Trophoblast cell (in vitro differentiated cells and primary cell): ENCODE measurements at regions not wholly inside any gene's neighbourhood (a gene's known extent, or its start where the extent isn't known, plus 50 kb on each side); places are given as distances from the start of the nearest gene placed in this dataset.

Source experiments
- DNase-seq, 2 donors: peaks; one replicate each; pipeline ENCODE4 v3.0.0-alpha.2; 2016
- H2AFZ ChIP-seq: 2 replicates; pipeline ENCODE4 v1.6.1; 2013; ENCODE audit warnings: low read length, moderate library complexity, mild to moderate bottlenecking; ENCODE audit not compliant: insufficient read depth, poor library complexity
- H2AK5ac ChIP-seq: 2 replicates; pipeline ENCODE4 v1.6.1; 2013; ENCODE audit warnings: mild to moderate bottlenecking, low read length
- H2BK120ac ChIP-seq: 2 replicates; pipeline ENCODE4 v1.6.1; 2013; ENCODE audit warnings: low read length, mild to moderate bottlenecking, moderate library complexity; ENCODE audit not compliant: insufficient read depth, poor library complexity
- H2BK12ac ChIP-seq: 2 replicates; pipeline ENCODE4 v1.6.1; 2013; ENCODE audit warnings: mild to moderate bottlenecking, low read length, moderate library complexity
- H2BK5ac ChIP-seq: 2 replicates; pipeline ENCODE4 v1.6.1; 2013; ENCODE audit warnings: low read length, low read depth, moderate library complexity, mild to moderate bottlenecking; ENCODE audit not compliant: poor library complexity
- H3K14ac ChIP-seq: 2 replicates; pipeline ENCODE4 v1.6.1; 2013; ENCODE audit warnings: mild to moderate bottlenecking, low read length
- H3K18ac ChIP-seq: 2 replicates; pipeline ENCODE4 v1.6.1; 2013; ENCODE audit warnings: mild to moderate bottlenecking, low read length
- H3K23ac ChIP-seq: 2 replicates; pipeline ENCODE4 v1.6.1; 2013; ENCODE audit warnings: low read length
- H3K27ac ChIP-seq: 2 replicates; pipeline ENCODE4 v1.5.1; 2013; ENCODE audit warnings: low read depth, mild to moderate bottlenecking, inconsistent platforms, low read length, moderate library complexity
- H3K27me3 ChIP-seq: 2 replicates; pipeline ENCODE4 v1.6.1; 2013; ENCODE audit warnings: inconsistent platforms, mild to moderate bottlenecking, low read length, moderate library complexity; ENCODE audit not compliant: insufficient read depth
- H3K36me3 ChIP-seq, 2 experiments: 1 replicate in 1 of 2; 2 replicates in 1 of 2; pipeline ENCODE4 v1.6.1; 2013; ENCODE audit warnings: low read length in 2 of 2, mild to moderate bottlenecking in 2 of 2, moderate library complexity in 1 of 2; ENCODE audit not compliant: insufficient read depth in 2 of 2, control insufficient read depth in 1 of 2
- H3K4ac ChIP-seq: 2 replicates; pipeline ENCODE4 v1.6.1; 2013; ENCODE audit warnings: low read depth, mild to moderate bottlenecking, low read length, moderate library complexity
- H3K4me1 ChIP-seq, 2 experiments: 1 replicate in 1 of 2; 2 replicates in 1 of 2; pipeline ENCODE4 v1.6.1; 2013; ENCODE audit warnings: low read length in 2 of 2, mild to moderate bottlenecking in 2 of 2, moderate library complexity in 1 of 2; ENCODE audit not compliant: insufficient read depth in 2 of 2, control insufficient read depth in 1 of 2
- H3K4me2 ChIP-seq: 2 replicates; pipeline ENCODE4 v1.6.1; 2013; ENCODE audit warnings: inconsistent platforms, mild to moderate bottlenecking, low read length, moderate library complexity
- H3K4me3 ChIP-seq: 2 replicates; pipeline ENCODE4 v1.5.1; 2013; ENCODE audit warnings: mild to moderate bottlenecking, low read depth, low read length, inconsistent platforms
- H3K79me1 ChIP-seq: one replicate; pipeline ENCODE4 v1.6.1; 2013; ENCODE audit warnings: low read length
- H3K79me2 ChIP-seq: 2 replicates; pipeline ENCODE4 v1.6.1; 2013; ENCODE audit warnings: low read length, mild to moderate bottlenecking; ENCODE audit not compliant: control insufficient read depth, insufficient read depth, poor library complexity
- H3K9ac ChIP-seq: 2 replicates; pipeline ENCODE4 v1.6.1; 2013; ENCODE audit warnings: mild to moderate bottlenecking, low read length
- H3K9me3 ChIP-seq: 2 replicates; pipeline ENCODE4 v1.6.1; 2013; ENCODE audit warnings: low read depth, mild to moderate bottlenecking, control low read depth, inconsistent platforms, low read length; ENCODE audit not compliant: insufficient read depth
- H4K12ac ChIP-seq: 2 replicates; pipeline ENCODE4 v1.6.1; 2013; ENCODE audit warnings: low read depth, mild to moderate bottlenecking, low read length, moderate library complexity
- H4K8ac ChIP-seq: 2 replicates; pipeline ENCODE4 v1.6.1; 2013; ENCODE audit warnings: low read depth, mild to moderate bottlenecking, low read length, moderate library complexity
- H4K91ac ChIP-seq: one replicate; pipeline ENCODE4 v1.6.1; 2013; ENCODE audit warnings: low read depth, mild to moderate bottlenecking, low read length, moderate library complexity
- WGBS: extraction: QIAGEN DNeasy Blood & Tissue Kit; methylation state at CpG from one replicate; pipeline ENCODE4 v1.1.7; 2013; ENCODE audit warnings: missing lambda C conversion rate; ENCODE audit not compliant: insufficient read length, insufficient coverage; ENCODE audit errors: extremely low coverage; 5-methylcytosine and 5-hydroxymethylcytosine counted together

DNA sequence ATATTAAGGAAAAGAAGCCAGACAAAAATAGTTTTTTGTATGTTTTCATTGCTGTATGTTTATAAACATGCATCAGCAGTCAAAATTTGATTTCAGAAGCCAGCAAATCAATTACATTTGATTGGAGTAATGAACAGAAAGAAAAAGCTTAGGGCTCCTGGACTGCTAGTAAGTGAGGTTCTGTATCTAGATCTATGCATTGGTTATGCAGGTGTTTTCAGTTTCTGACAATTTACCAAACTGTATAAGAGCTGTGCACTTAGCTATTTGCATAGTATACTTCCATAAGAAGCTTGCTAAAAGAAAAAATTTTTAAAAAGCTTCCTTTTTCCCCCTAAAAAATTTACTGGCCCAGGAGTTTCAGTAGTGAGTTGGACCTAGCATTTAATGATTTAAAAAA lies 881.6 kb downstream of the PCDH7 start:
- H2AK5ac ChIP-seq, result no peak overlapping the region
- H3K36me3 ChIP-seq, result no peaks in the 10 kb centered on the region
- no peak overlapping the region for H2AFZ ChIP-seq
- H3K79me2 ChIP-seq, result no peaks in the 10 kb centered on the region
- H3K4me2 ChIP-seq, result no peak overlapping the region
- no peak overlapping the region for H2BK120ac ChIP-seq
- no peak overlapping the region for H2BK5ac ChIP-seq
- no peak overlapping the region for H4K91ac ChIP-seq
- no peak overlapping the region for H3K18ac ChIP-seq
- H3K4me1 ChIP-seq, result no peaks in the 10 kb centered on the region
- no peak overlapping the region for H3K9ac ChIP-seq
- H3K27me3 ChIP-seq, result no peaks in the 10 kb centered on the region
- H4K12ac ChIP-seq, result no peak overlapping the region
- no peak overlapping the region for H3K4me3 ChIP-seq
- H3K9me3 ChIP-seq, result no peaks in the 10 kb centered on the region
- no peak overlapping the region for H3K4ac ChIP-seq
- H4K8ac ChIP-seq, result no peak overlapping the region
- H3K27ac ChIP-seq, result no peak overlapping the region
- H3K79me1 ChIP-seq, result no peaks in the 10 kb centered on the region
- no peak overlapping the region for H2BK12ac ChIP-seq
- H3K23ac ChIP-seq, result no peak overlapping the region
- no peak for DNase-seq
- no peak overlapping the region for H3K14ac ChIP-seq

DNA sequence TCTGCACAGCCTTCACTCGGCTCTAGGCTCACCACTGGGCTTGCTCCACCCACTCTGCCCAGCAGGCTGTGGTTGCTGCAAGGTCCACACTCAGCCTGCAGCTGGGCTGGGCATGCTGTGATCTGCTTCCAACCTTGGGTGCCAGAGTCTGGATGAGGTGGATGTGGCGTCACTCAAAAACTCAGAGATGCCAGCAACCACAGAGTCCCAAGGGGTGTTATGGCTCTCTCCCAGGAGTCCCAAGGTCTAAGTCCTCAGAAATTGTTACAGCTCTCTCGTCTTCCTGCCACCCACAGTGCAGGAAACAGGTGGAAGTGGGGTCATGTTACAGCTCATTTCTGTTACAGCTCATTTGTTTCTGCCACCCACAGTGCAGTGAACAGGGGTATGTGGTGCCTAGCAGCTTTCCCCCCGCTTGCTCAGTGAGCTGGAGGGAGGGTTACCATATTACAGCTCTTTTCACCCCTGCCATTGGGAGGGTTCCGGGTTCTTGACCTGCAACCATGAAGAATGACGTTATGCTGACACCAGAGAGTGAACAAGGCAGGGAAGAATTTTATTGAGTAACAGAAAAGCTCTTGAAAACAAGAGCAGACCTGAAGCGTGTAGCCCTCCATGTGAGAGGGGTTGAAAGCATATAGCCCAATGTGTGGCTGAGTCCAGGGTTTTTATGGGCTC lies 893.9 kb downstream of the PCDH7 start:
- H3K4me1 ChIP-seq, result no peaks in the 10 kb centered on the region
- no peak overlapping the region for H3K23ac ChIP-seq
- no peak overlapping the region for H4K8ac ChIP-seq
- no peak overlapping the region for H2AK5ac ChIP-seq
- H3K27ac ChIP-seq, result no peak overlapping the region
- H4K91ac ChIP-seq, result no peak overlapping the region
- no peak overlapping the region for H2BK12ac ChIP-seq
- no peak overlapping the region for H2BK5ac ChIP-seq
- H3K9ac ChIP-seq, result no peak overlapping the region
- H3K36me3 ChIP-seq, result no peaks in the 10 kb centered on the region
- no peak overlapping the region for H3K18ac ChIP-seq
- H3K4me2 ChIP-seq, result no peak overlapping the region
- no peaks in the 10 kb centered on the region for H3K79me1 ChIP-seq
- H3K4ac ChIP-seq, result no peak overlapping the region
- no peak overlapping the region for H3K14ac ChIP-seq
- no peak for DNase-seq
- H3K9me3 ChIP-seq, result no peaks in the 10 kb centered on the region
- H3K27me3 ChIP-seq, result no peaks in the 10 kb centered on the region
- no peak overlapping the region for H2BK120ac ChIP-seq
- H3K4me3 ChIP-seq, result no peak overlapping the region
- H3K79me2 ChIP-seq, result no peaks in the 10 kb centered on the region
- no CpG with 5 or more reads among the region's 7 CpGs for whole genome bisulfite sequencing
- H2AFZ ChIP-seq, result no peak overlapping the region
- no peak overlapping the region for H4K12ac ChIP-seq

DNA sequence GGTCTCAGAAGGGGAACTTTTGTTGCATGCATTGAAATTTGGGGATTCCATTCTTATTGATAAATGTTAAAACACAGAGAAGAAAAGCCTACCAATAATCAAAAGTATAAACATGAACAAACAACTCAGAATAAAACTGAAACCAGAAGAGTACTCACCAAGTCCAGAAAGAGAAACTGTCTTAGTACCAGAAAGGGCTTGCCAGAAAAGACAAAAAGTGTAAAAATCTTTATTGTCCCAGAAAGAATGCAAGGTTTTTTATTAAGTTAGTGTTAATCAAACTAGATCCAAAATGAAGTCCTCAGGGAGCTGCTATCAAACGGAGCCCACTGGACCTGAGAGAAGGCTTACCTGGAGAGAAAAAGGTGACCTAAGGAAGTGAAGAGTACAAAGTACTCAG lies 897.5 kb downstream of the PCDH7 start:
- Histone ChIP-seq H3K18ac (no peak overlapping the region), H3K23ac (no peak overlapping the region), H4K12ac (no peak overlapping the region), H2BK120ac (no peak overlapping the region), H4K91ac (no peak overlapping the region), H3K4me1 (no peaks in the 10 kb centered on the region), H2BK12ac (no peak overlapping the region), H3K4me3 (no peak overlapping the region), H4K8ac (no peak overlapping the region), H3K14ac (no peak overlapping the region), H3K9me3 (no peaks in the 10 kb centered on the region), H3K79me2 (no peaks in the 10 kb centered on the region), H3K4me2 (no peak overlapping the region), H2AFZ (no peak overlapping the region), H3K4ac (no peak overlapping the region), H3K27me3 (no peaks in the 10 kb centered on the region), H3K36me3 (no peaks in the 10 kb centered on the region), H3K79me1 (no peaks in the 10 kb centered on the region), H3K9ac (no peak overlapping the region), H2BK5ac (no peak overlapping the region), H3K27ac (no peak overlapping the region), H2AK5ac (no peak overlapping the region)
- DNase-seq, result no peak
- WGBS, result no CpG with 5 or more reads among the region's 1 CpG

DNA sequence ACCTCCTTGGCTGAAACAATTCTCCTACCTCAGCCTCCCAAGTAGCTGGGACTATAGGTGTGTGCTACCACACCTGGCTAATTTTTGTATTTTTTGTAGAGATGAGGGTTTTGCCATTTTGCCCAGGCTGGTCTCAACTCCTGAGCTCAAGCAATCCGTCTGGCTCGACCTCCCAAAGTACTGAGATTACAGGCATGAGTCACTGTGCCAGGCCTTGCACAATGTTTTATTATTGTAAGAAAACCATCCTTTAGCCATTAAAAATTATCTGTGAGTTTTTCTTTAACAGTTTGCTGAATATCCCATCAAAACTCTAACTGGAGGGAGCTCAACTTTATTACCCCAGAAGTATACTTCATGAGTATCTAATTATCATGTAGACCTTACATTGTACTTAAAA lies 900.3 kb downstream of the PCDH7 start:
- Histone ChIP-seq H3K23ac (no peak overlapping the region), H2BK5ac (no peak overlapping the region), H3K4me1 (no peaks in the 10 kb centered on the region), H3K14ac (no peak overlapping the region), H4K91ac (no peak overlapping the region), H3K4me2 (no peak overlapping the region), H3K4ac (no peak overlapping the region), H3K36me3 (no peaks in the 10 kb centered on the region), H3K4me3 (no peak overlapping the region), H2AK5ac (no peak overlapping the region), H3K9me3 (no peaks in the 10 kb centered on the region), H3K79me1 (no peaks in the 10 kb centered on the region), H4K8ac (no peak overlapping the region), H3K9ac (no peak overlapping the region), H3K79me2 (no peaks in the 10 kb centered on the region), H4K12ac (no peak overlapping the region), H3K18ac (no peak overlapping the region), H2BK12ac (no peak overlapping the region), H2AFZ (no peak overlapping the region), H2BK120ac (no peak overlapping the region), H3K27ac (no peak overlapping the region), H3K27me3 (no peaks in the 10 kb centered on the region)
- DNase-seq, result no peak
- no CpG with 5 or more reads among the region's 2 CpGs for WGBS
